GM23338 (cell line): ENCODE measurements at regions not wholly inside any gene's neighbourhood (a gene's known extent, or its start where the extent isn't known, plus 50 kb on each side); places are given as distances from the start of the nearest gene placed in this dataset.

Experiments used
- ATAC-seq: fragments of 200-7000 bp; cut with Tn5 transposase; 3 replicates; pipeline ENCODE4 v1.9.1; 2020
- DNase-seq: peaks from one replicate; pipeline ENCODE4 v3.0.0-alpha.2; 2015; ENCODE audit warnings: low spot score
- H2AFZ ChIP-seq: fragments of 200-600 bp; sonication (generic); 2 replicates; pipeline ENCODE4 v1.8.0; 2016; ENCODE audit warnings: antibody characterized with exemption, mild to moderate bottlenecking, moderate library complexity
- H3F3A ChIP-seq: fragments of 200-600 bp; sonication (generic); replicated peaks from 2 replicates; pipeline ENCODE4 v1.8.0; 2017; ENCODE audit warnings: antibody characterized with exemption, mixed run types, low read depth
- H3K27ac ChIP-seq: fragments of 200-600 bp; sonication (generic); 2 replicates; pipeline ENCODE4 v1.6.1; 2016; ENCODE audit warnings: low read depth
- H3K27me3 ChIP-seq: fragments of 200-600 bp; sonication (generic); 2 replicates; pipeline ENCODE4 v1.8.0; 2016; ENCODE audit warnings: mild to moderate bottlenecking, mixed run types, moderate library complexity; ENCODE audit not compliant: insufficient read depth
- H3K36me3 ChIP-seq: fragments of 200-600 bp; sonication (generic); 2 replicates; pipeline ENCODE4 v1.8.0; 2016; ENCODE audit warnings: mild to moderate bottlenecking; ENCODE audit not compliant: insufficient read depth
- H3K4me1 ChIP-seq: fragments of 200-600 bp; sonication (generic); 2 replicates; pipeline ENCODE4 v1.8.0; 2016; ENCODE audit warnings: mild to moderate bottlenecking, moderate library complexity; ENCODE audit not compliant: insufficient read depth
- H3K4me2 ChIP-seq: fragments of 200-600 bp; sonication (generic); 2 replicates; pipeline ENCODE4 v1.7.1; 2017; ENCODE audit warnings: mixed run types
- H3K4me3 ChIP-seq: fragments of 200-600 bp; sonication (generic); 2 replicates; pipeline ENCODE4 v1.6.1; 2016; ENCODE audit warnings: mixed run types
- H3K79me2 ChIP-seq: fragments of 200-600 bp; sonication (generic); replicated peaks from 2 replicates; pipeline ENCODE4 v1.8.0; 2017; ENCODE audit warnings: mild to moderate bottlenecking; ENCODE audit not compliant: insufficient read depth
- H3K9me2 ChIP-seq: fragments of 200-600 bp; sonication (generic); 2 replicates; pipeline ENCODE4 v1.8.0; 2017; ENCODE audit not compliant: insufficient read depth
- H4K20me1 ChIP-seq: fragments of 200-600 bp; sonication (generic); replicated peaks from 2 replicates; pipeline ENCODE4 v1.8.0; 2017; ENCODE audit warnings: mild to moderate bottlenecking; ENCODE audit not compliant: insufficient read depth
- H3K27ac Mint-ChIP-seq: 2 replicates; pipeline ENCODE4 v1.8.0; 2020; ENCODE audit warnings: inconsistent platforms, mild to moderate bottlenecking, moderate library complexity, mixed read lengths
- H3K27me3 Mint-ChIP-seq: 3 replicates; pipeline ENCODE4 v1.8.0; 2022; ENCODE audit warnings: low read depth, mild to moderate bottlenecking, moderate library complexity, mixed read lengths, inconsistent platforms; ENCODE audit not compliant: insufficient read depth, poor library complexity
- H3K36me3 Mint-ChIP-seq: 3 replicates; pipeline ENCODE4 v1.8.0; 2021; ENCODE audit warnings: low read depth, mild to moderate bottlenecking, inconsistent platforms, moderate library complexity, mixed read lengths
- H3K4me1 Mint-ChIP-seq: 3 replicates; pipeline ENCODE4 v1.8.0; 2020; ENCODE audit warnings: mild to moderate bottlenecking, inconsistent platforms, mixed read lengths
- H3K4me3 Mint-ChIP-seq: 3 replicates; pipeline ENCODE4 v1.8.0; 2021; ENCODE audit warnings: moderate library complexity, mild to moderate bottlenecking, inconsistent platforms, mixed read lengths
- H3K9me3 Mint-ChIP-seq: 3 replicates; pipeline ENCODE4 v1.8.0; 2020; ENCODE audit warnings: moderate library complexity, mild to moderate bottlenecking, inconsistent platforms, mixed read lengths
- CREB1 ChIP-seq: fragments of 250-450 bp; sonication (Bioruptor Pico); IDR thresholded peaks from 2 replicates; pipeline ENCODE4 v1.5.0; 2020; ENCODE audit warnings: low read depth, mild to moderate bottlenecking, moderate library complexity
- EZH2phosphoT487 ChIP-seq: fragments of 200-600 bp; sonication (generic); IDR thresholded peaks from one replicate; pipeline ENCODE4 v1.8.1; 2018; ENCODE audit warnings: antibody characterized with exemption; ENCODE audit not compliant: unreplicated experiment
- JUNB ChIP-seq: IDR thresholded peaks from one replicate; pipeline ENCODE4 v1.6.1; 2016; ENCODE audit warnings: antibody characterized with exemption; ENCODE audit not compliant: unreplicated experiment
- NANOG ChIP-seq: IDR thresholded peaks from 2 replicates; pipeline ENCODE4 v1.6.1; 2016; ENCODE audit warnings: antibody characterized with exemption, borderline replicate concordance
- STAT1 ChIP-seq: IDR thresholded peaks from one replicate; pipeline ENCODE4 v1.6.1; 2016; ENCODE audit warnings: antibody characterized with exemption; ENCODE audit not compliant: unreplicated experiment
- ZNF114 ChIP-seq: fragments of 250-450 bp; sonication (Bioruptor Pico); IDR thresholded peaks from 2 replicates; pipeline ENCODE4 v1.5.0; 2020; ENCODE audit warnings: mild to moderate bottlenecking, moderate library complexity
- ZNF331 ChIP-seq: fragments of 250-450 bp; sonication (Bioruptor Pico); IDR thresholded peaks from 2 replicates; pipeline ENCODE4 v1.5.0; 2020; ENCODE audit warnings: low read depth, mild to moderate bottlenecking, moderate library complexity
- TF ChIP-seq, protein P1 (sequence below): IDR thresholded peaks from 2 replicates; pipeline ENCODE4 v1.6.1; 2016; ENCODE audit warnings: antibody characterized with exemption
- TF ChIP-seq, protein P2 (sequence below), 2 experiments: fragments of 200-600 bp in 1 of 2; sonication (generic) in 1 of 2; conservative IDR thresholded peaks; 2 replicates each; pipeline versions ENCODE4 v1.5.1 to v1.6.1; 2016 to 2017; ENCODE audit warnings: antibody characterized with exemption in 2 of 2, low read depth in 2 of 2, mild to moderate bottlenecking in 2 of 2, moderate library complexity in 1 of 2
- TF ChIP-seq, protein P3 (sequence below): IDR thresholded peaks from one replicate; pipeline ENCODE4 v1.6.1; 2018; ENCODE audit warnings: antibody characterized with exemption; ENCODE audit not compliant: unreplicated experiment

DNA sequence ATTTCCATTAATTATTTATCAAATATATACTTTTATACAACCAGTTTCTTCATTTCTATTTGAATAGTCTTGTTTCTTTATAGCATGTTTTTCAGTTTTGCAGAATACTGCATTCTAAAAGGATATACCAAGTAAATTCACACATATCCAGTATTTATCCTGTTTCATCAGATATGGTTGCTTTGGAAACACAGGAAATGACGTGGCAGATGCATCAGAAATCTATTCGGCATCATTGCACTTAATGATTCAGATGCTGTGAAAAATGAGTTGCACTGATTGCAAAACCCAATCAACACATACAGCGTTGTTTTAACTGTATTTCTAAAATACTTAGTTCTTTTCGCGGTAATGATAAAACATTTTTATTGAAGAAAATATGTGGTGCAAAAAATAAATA is 594.9 kb downstream of the CDH26 start:
- Mint-ChIP-seq H3K36me3 (no peaks in the 10 kb centered on the region), H3K27ac (no peak overlapping the region), H3K27me3 (peaks cover 11% of the 10 kb centered on the region), H3K4me3 (no peak overlapping the region), H3K9me3 (no peaks in the 10 kb centered on the region), H3K4me1 (no peaks in the 10 kb centered on the region)
- Histone ChIP-seq H4K20me1 (no peaks in the 10 kb centered on the region), H3F3A (no peaks in the 10 kb centered on the region), H3K4me1 (no peaks in the 10 kb centered on the region), H3K79me2 (no peaks in the 10 kb centered on the region), H3K27me3 (no peaks in the 10 kb centered on the region), H3K9me2 (no peaks in the 10 kb centered on the region), H3K4me2 (no peak overlapping the region), H3K36me3 (peaks cover 4% of the 10 kb centered on the region; the same call in 1 of the 2 replicates), H2AFZ (no peak overlapping the region), H3K27ac (no peak overlapping the region), H3K4me3 (no peak overlapping the region)
- TF ChIP-seq EZH2phosphoT487 (no peak), STAT1 (no peak), NANOG (no peak), JUNB (no peak), ZNF331 (no peak), CREB1 (CRISPR knock-in tag) (no peak), ZNF114 (CRISPR knock-in tag) (no peak)
- TF ChIP-seq, protein P1, sequence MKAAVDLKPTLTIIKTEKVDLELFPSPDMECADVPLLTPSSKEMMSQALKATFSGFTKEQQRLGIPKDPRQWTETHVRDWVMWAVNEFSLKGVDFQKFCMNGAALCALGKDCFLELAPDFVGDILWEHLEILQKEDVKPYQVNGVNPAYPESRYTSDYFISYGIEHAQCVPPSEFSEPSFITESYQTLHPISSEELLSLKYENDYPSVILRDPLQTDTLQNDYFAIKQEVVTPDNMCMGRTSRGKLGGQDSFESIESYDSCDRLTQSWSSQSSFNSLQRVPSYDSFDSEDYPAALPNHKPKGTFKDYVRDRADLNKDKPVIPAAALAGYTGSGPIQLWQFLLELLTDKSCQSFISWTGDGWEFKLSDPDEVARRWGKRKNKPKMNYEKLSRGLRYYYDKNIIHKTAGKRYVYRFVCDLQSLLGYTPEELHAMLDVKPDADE, result no peak
- TF ChIP-seq, protein P2, sequence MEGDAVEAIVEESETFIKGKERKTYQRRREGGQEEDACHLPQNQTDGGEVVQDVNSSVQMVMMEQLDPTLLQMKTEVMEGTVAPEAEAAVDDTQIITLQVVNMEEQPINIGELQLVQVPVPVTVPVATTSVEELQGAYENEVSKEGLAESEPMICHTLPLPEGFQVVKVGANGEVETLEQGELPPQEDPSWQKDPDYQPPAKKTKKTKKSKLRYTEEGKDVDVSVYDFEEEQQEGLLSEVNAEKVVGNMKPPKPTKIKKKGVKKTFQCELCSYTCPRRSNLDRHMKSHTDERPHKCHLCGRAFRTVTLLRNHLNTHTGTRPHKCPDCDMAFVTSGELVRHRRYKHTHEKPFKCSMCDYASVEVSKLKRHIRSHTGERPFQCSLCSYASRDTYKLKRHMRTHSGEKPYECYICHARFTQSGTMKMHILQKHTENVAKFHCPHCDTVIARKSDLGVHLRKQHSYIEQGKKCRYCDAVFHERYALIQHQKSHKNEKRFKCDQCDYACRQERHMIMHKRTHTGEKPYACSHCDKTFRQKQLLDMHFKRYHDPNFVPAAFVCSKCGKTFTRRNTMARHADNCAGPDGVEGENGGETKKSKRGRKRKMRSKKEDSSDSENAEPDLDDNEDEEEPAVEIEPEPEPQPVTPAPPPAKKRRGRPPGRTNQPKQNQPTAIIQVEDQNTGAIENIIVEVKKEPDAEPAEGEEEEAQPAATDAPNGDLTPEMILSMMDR (conservative IDR thresholded peaks at IDR 0.05; ENCODE audit: low read depth in 2 of 2), result no peak
- TF ChIP-seq, protein P3, sequence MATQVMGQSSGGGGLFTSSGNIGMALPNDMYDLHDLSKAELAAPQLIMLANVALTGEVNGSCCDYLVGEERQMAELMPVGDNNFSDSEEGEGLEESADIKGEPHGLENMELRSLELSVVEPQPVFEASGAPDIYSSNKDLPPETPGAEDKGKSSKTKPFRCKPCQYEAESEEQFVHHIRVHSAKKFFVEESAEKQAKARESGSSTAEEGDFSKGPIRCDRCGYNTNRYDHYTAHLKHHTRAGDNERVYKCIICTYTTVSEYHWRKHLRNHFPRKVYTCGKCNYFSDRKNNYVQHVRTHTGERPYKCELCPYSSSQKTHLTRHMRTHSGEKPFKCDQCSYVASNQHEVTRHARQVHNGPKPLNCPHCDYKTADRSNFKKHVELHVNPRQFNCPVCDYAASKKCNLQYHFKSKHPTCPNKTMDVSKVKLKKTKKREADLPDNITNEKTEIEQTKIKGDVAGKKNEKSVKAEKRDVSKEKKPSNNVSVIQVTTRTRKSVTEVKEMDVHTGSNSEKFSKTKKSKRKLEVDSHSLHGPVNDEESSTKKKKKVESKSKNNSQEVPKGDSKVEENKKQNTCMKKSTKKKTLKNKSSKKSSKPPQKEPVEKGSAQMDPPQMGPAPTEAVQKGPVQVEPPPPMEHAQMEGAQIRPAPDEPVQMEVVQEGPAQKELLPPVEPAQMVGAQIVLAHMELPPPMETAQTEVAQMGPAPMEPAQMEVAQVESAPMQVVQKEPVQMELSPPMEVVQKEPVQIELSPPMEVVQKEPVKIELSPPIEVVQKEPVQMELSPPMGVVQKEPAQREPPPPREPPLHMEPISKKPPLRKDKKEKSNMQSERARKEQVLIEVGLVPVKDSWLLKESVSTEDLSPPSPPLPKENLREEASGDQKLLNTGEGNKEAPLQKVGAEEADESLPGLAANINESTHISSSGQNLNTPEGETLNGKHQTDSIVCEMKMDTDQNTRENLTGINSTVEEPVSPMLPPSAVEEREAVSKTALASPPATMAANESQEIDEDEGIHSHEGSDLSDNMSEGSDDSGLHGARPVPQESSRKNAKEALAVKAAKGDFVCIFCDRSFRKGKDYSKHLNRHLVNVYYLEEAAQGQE, result no peak
- DNase-seq, result no peak
- ATAC-seq, result no peak

DNA sequence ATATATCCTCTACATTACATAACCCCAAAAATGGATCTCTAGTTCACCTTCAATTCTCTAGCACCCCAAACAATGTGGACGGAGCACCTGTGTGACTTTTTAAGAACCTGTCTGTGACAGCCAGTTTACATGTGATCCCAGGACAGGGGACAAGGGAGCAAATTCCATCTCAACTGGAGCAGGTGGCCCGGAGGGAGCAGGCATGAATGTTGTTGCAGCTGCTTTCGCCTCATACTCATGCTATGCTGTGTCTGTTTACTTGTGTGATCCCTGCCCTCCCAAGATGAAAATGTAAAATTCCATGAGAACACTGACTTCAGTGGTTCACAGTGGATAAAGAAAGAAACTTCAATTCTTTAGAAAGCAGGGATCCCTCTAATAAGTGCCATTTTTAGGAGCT is 600.3 kb downstream of the CDH26 start:
- H3K36me3 ChIP-seq, result no peaks in the 10 kb centered on the region
- H3K4me1 Mint-ChIP-seq, result peaks cover 25% of the 10 kb centered on the region
- no peak for DNase-seq
- H3K27me3 Mint-ChIP-seq, result peaks cover 3% of the 10 kb centered on the region
- no peaks in the 10 kb centered on the region; the same call in 2 of the 3 replicates for H3K36me3 Mint-ChIP-seq
- no peak overlapping the region for H3K4me3 Mint-ChIP-seq
- no peak overlapping the region for H3K27ac Mint-ChIP-seq
- no peaks in the 10 kb centered on the region for H3F3A ChIP-seq
- no peaks in the 10 kb centered on the region for H3K27me3 ChIP-seq
- no peak overlapping the region for H2AFZ ChIP-seq
- no peak for ATAC-seq
- H3K79me2 ChIP-seq, result no peaks in the 10 kb centered on the region
- no peaks in the 10 kb centered on the region for H3K4me1 ChIP-seq
- H3K27ac ChIP-seq, result no peak overlapping the region
- H3K4me2 ChIP-seq, result no peak overlapping the region
- H3K9me3 Mint-ChIP-seq, result no peaks in the 10 kb centered on the region
- no peaks in the 10 kb centered on the region for H3K9me2 ChIP-seq
- no peak overlapping the region for H3K4me3 ChIP-seq
- H4K20me1 ChIP-seq, result no peaks in the 10 kb centered on the region
- no peak for TF ChIP-seq STAT1
- TF ChIP-seq, protein P1, result no peak
- TF ChIP-seq NANOG, result no peak
- no peak for TF ChIP-seq ZNF114 (CRISPR knock-in tag)
- TF ChIP-seq ZNF331, result no peak
- TF ChIP-seq CREB1 (CRISPR knock-in tag), result no peak
- TF ChIP-seq, protein P3, result no peak
- TF ChIP-seq, protein P2 (conservative IDR thresholded peaks at IDR 0.05; ENCODE audit: low read depth in 2 of 2), result no peak
- no peak for TF ChIP-seq EZH2phosphoT487
- no peak for TF ChIP-seq JUNB
